Right lobe of liver (tissue), 4 donors: ENCODE measurements at regions not wholly inside any gene's neighbourhood (a gene's known extent, or its start where the extent isn't known, plus 50 kb on each side); places are given as distances from the start of the nearest gene placed in this dataset.

Source experiments
- POLR2A ChIP-seq: fragments of 450-650 bp; IDR thresholded peaks from one replicate; pipeline ENCODE4 v1.6.1; 2017; ENCODE audit warnings: antibody characterized with exemption, mild to moderate bottlenecking
- TF ChIP-seq, protein P1 (sequence below), 4 donors: fragments of 200-600 bp in 3 of 4; fragments of 450-650 bp in 1 of 4; IDR thresholded peaks; one replicate each; pipeline versions ENCODE4 v1.5.1 to v1.8.0; 2016 to 2022; ENCODE audit warnings: antibody characterized with exemption in 4 of 4, mild to moderate bottlenecking in 2 of 4
- donor health status: DM: no; HTN: no; CAD: no.
- donor health status: DM: no; HTN: no; CAD: no.
- donor health status: DM: no; HTN: yes; CAD: no.

DNA sequence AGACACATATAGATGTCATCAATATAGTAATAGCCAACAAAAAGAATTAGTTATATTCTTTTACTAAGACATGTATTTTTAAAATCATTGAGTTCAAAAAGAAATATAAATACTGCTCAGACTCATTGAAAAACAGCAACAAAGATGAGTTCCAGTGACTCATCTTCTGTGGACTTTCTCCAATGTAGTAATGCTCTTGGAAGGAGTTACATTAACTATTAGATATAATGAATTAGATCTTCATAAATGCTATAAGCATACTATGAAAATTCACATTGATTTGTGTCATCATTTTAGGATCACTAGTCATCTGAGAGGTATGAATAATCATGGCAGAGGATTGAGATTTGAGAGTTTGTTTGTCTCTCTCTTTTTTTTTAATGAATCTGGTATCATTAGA is 547.8 kb upstream of the PCDH7 start:
- TF ChIP-seq POLR2A = no peak
- TF ChIP-seq, protein P1, sequence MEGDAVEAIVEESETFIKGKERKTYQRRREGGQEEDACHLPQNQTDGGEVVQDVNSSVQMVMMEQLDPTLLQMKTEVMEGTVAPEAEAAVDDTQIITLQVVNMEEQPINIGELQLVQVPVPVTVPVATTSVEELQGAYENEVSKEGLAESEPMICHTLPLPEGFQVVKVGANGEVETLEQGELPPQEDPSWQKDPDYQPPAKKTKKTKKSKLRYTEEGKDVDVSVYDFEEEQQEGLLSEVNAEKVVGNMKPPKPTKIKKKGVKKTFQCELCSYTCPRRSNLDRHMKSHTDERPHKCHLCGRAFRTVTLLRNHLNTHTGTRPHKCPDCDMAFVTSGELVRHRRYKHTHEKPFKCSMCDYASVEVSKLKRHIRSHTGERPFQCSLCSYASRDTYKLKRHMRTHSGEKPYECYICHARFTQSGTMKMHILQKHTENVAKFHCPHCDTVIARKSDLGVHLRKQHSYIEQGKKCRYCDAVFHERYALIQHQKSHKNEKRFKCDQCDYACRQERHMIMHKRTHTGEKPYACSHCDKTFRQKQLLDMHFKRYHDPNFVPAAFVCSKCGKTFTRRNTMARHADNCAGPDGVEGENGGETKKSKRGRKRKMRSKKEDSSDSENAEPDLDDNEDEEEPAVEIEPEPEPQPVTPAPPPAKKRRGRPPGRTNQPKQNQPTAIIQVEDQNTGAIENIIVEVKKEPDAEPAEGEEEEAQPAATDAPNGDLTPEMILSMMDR (IDR thresholded peaks at IDR 0.05) = no peak
